Fibroblast of skin of left quadriceps (primary cell): ENCODE measurements at regions not wholly inside any gene's neighbourhood (a gene's known extent, or its start where the extent isn't known, plus 50 kb on each side); places are given as distances from the start of the nearest gene placed in this dataset.

ENCODE experiments used
- DNase-seq, 2 experiments: peaks; one replicate each; pipeline ENCODE4 v3.0.0-alpha.2; 2013; ENCODE audit warnings: low read depth in 2 of 2

DNA sequence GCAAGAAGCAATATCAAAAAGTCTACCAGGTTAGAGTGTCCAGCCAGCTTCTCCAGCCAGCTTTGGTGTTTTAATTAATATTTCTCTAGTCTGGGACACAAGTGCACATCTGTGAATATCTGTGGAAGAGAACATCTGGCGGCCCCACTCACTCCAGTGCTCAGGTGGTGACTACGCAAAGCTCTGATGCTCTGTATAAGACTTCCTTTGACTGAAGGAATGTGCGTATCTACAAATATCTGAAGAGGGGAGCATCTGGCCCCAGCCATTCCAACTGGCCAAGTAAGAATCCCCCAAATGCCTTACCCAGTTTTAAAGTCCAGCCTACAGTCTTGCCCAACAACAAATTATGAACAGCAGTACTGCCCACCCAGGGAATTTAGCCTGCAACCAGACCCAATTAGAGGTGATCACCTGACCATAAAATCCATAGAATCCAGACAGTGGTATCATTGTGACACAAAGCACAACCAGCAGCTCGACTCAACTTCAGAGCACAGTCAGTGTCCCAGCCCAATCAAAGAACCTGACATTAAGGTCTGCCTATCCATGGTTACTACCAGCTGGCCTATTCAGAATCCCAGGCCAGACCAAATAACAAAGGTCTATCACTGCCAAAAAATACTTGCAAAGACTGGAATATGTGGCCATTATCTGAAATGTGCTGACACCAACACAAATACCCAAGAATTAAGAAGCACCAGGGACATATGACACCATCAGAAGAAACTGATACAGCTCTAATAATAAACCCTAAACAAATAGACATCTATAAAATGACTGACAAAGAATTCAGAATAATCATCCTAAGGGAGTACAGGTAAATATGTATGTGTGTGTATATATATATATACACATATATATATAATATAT, 76.1 kb upstream of the MANEA start:
- DNase-seq = no peak

- DNase-seq = no peak
These were observed 73.8 kb upstream of the MANEA start for GRCh38 chr6:95503568-95503967.

DNA sequence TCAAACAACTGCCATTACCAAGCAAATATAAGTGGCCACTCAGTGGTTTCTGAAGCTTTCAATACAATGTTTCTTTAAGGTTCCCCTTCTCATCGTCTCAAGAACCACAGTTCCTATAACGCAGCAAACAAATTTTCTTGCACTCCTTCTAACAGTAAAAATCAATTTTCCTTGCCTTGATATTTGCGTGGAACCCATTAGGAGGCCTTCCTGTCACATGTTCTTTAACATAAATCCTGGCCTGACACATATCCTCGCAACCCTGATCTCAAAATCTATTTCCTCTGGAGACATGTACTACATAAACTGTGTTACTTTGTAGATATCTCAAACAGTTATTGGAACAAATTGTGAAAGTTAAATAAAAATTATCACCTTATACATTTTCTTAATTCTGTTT, 65.9 kb upstream of the MANEA start:
- no peak for DNase-seq

DNA sequence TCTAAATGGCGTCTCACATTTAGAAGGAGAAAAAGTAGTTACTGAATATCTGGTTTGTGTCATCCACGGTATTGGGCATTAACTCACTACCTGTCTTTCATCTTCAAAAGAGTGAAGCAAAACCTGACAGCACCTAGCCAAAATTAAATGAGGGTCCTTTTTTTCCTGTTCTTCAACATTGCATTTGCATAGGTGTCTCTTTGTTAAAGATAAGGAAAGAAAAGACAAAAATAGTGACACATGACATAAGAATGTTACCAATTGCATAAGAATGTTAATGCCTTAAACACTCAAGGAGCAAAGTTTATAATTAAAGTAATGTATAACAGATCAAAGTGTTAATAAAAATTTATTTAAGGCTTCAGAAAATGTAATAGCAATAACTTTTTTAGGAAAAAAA, 61.4 kb upstream of the MANEA start:
- no peak for DNase-seq

GRCh38 chr6:95517004-95517403, 60.3 kb upstream of the MANEA start:
- DNase-seq = no peak

GRCh38 chr6:95517568-95517967, 59.8 kb upstream of the MANEA start:
- DNase-seq = no peak

GRCh38 chr6:95518630-95519227, 58.6 kb upstream of the MANEA start:
- no peak for DNase-seq

DNA sequence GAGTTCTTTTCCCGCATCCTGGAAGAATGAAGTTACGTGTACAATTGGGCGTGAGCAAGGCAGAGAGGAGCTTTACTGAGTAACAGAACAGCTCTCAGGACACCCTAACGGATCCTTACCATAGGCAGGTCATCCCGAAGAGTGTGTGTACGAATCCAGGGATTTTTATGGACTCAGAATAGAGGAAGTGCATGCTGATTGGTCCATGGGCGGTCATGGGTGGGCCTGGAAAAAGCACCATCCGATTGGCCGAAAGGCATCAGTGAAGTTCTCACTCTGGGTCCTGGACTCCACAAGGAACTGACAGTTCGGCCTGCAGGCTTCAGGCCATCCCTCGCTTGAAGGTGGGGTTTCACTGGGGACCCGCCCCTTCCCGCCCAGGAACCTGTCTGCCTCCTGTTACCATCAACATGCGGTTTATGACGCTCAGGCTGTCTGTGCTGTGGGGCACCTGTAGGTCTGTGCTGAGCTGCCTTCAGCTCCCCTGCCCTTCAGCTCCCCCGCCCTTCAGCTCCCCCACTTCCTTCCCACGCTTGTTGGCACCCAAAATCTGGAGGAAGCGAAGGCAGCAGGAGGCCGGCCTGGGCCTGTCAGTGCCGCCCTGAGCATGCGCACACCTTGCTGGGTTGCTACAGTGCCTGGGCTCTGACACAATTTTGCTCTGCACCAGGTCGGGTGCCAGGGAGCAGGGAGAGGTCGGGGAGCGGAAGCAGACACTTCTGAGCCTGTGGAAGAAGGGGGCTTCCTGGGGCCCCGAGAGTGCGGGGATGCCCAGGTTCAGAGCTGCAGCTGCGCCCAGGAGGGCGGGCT, 57.9 kb upstream of the MANEA start:
- DNase-seq = no peak

GRCh38 chr6:95521181-95521580, 56.2 kb upstream of the MANEA start:
- no peak for DNase-seq
